AG09319 (cell line): ENCODE measurements at regions not wholly inside any gene's neighbourhood (a gene's known extent, or its start where the extent isn't known, plus 50 kb on each side); places are given as distances from the start of the nearest gene placed in this dataset.

Experiments
- DNase-seq: peaks from one replicate; pipeline ENCODE4 v3.0.0-alpha.2; 2010; ENCODE audit warnings: low read depth; ENCODE audit errors: extremely low read depth
- TF ChIP-seq, protein P1 (sequence below): IDR thresholded peaks from 2 replicates; pipeline ENCODE4 v1.5.1; 2011; ENCODE audit warnings: low read depth, mild to moderate bottlenecking, inconsistent platforms, low read length, moderate library complexity

- TF ChIP-seq, protein P1, sequence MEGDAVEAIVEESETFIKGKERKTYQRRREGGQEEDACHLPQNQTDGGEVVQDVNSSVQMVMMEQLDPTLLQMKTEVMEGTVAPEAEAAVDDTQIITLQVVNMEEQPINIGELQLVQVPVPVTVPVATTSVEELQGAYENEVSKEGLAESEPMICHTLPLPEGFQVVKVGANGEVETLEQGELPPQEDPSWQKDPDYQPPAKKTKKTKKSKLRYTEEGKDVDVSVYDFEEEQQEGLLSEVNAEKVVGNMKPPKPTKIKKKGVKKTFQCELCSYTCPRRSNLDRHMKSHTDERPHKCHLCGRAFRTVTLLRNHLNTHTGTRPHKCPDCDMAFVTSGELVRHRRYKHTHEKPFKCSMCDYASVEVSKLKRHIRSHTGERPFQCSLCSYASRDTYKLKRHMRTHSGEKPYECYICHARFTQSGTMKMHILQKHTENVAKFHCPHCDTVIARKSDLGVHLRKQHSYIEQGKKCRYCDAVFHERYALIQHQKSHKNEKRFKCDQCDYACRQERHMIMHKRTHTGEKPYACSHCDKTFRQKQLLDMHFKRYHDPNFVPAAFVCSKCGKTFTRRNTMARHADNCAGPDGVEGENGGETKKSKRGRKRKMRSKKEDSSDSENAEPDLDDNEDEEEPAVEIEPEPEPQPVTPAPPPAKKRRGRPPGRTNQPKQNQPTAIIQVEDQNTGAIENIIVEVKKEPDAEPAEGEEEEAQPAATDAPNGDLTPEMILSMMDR: no peak
- no peak for DNase-seq
These were observed 163.3 kb upstream of the HCRTR2 start for GRCh38 chr6:55011034-55011433.

GRCh38 chr6:55012454-55012853 is 161.9 kb upstream of the HCRTR2 start:
- DNase-seq: no peak
- TF ChIP-seq, protein P1: no peak

GRCh38 chr6:55014321-55015088 is 159.8 kb upstream of the HCRTR2 start:
- DNase-seq: no peak
- TF ChIP-seq, protein P1: no peak

DNA sequence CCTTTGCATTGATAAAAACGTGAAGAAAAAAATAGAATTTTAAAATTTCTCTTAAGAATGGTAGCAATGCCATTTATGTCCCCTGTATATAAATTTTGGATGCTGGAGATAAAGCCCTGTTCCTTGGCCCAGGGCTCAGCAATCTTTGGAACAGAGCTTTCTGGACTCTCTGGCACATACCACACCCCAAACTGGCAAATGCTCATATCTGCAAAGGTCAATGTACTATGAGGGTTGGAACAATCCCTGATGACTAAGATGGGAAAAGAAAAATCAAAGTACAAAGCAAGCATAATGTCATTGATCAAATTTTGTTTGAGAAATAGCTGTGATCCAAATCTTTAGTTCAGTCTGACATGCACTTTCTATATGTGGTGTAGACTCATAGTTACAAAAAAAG is 158.1 kb upstream of the HCRTR2 start:
- TF ChIP-seq, protein P1: no peak

DNA sequence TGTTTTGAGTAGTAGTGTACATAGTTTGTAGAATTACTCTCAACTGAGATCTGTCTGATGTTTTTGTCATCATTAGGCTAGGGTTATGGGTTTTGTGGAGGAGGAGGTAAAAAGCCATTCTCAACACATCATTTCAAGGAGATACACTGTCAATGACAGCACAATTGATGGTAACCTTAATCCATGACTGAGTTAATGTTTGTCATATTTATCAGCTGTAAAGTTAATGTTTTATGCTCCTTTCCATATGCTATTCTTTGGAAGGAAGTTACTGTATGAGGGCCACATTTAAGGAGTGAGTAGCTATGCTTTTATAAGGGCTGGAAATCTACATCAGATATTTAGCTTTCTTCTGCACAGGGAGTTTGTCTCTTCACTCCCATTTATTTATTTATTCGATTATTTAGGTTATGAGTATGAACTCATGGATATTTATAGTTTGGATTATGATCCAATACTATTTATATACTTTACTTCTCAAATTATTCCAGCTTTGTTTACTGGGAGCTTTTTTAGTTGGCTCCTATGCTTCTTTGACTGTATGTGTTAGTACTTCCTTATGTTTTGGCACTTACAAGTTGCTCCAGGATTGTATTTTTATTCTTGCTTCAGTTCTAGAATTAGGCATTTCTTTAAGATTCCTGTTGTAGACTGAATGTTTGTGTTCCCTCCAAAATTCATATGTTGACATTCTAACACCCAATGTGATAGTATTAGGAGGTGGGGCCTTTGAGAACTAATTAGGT is 156.6 kb upstream of the HCRTR2 start:
- TF ChIP-seq, protein P1: no peak
- no peak for DNase-seq

More for the DNA sequence above, 158.1 kb upstream of the HCRTR2 start:
- DNase-seq: no peak

DNA sequence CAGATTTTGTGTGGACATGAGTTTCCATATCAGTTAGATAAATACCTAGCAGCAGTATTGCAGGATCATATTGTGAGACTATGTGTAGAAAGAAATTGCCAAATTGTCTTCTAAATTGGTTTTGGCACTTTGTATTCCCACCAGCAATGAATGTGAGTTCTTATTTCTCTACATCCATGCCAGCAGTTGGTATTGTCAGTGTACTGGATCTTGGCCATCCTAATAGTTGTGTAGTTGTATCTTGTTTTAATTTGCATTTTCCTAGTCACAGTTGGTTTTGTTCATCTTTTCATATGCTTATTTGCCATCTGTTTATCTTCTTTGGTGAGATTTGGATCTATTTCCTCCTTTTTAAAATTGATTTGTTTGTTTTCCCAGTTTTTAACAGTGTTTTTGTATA is 154.7 kb upstream of the HCRTR2 start:
- TF ChIP-seq, protein P1: no peak
- DNase-seq: no peak

- TF ChIP-seq, protein P1: no peak
- DNase-seq: no peak
These were observed 151.1 kb upstream of the HCRTR2 start for GRCh38 chr6:55023230-55023629.
